ENCODE measurements at regions not wholly inside any gene's neighbourhood (a gene's known extent, or its start where the extent isn't known, plus 50 kb on each side); places are given as distances from the start of the nearest gene placed in this dataset.
"Not testable (repeated sequence)": the region's sequence is repeated elsewhere in the genome, so short reads cannot be mapped to it uniquely, and the experiment has no call there.

DNA sequence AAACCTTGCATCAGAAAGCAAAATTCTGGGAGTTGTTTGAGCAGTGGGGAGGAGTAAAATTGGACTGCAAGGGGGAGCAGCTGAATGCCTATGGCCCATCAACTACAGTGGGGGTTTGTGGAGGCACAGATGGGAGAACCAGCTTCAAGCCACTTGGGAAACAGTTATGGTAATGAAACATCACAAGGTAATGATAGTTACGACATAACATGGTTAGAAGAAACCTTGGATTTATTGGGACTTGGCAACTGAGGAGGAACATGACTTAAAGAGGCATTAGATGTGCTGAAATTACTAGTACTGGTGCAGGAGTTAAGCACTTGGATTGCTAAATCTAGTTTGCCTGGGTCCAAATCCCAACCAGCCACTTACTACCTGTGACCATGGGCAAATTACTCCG lies 868.4 kb downstream of the KCNMA1 start:
- peaks cover 0 to 2% of the 10 kb centered on the region in 2 donors for H3K9me3 Mint-ChIP-seq
- H3K4me3 Mint-ChIP-seq, result no peak overlapping the region
- intact Hi-C loops (cut with micrococcal nuclease), result no loop called here
- 86% methylated on average over 1 of the region's 2 CpGs for WGBS (ENCODE audit: insufficient coverage)
- Histone ChIP-seq H3K4me3 (ENCODE audit: low read length) (no peak overlapping the region), H3K27me3 (ENCODE audit: control insufficient read depth, insufficient read depth, low read length) (no peaks in the 10 kb centered on the region), H3K4me1 (ENCODE audit: control insufficient read depth, insufficient read depth, low read length) (no peaks in the 10 kb centered on the region), H3K36me3 (ENCODE audit: control insufficient read depth, insufficient read depth, low read length) (no peaks in the 10 kb centered on the region), H3K9me3 (ENCODE audit: control insufficient read depth, insufficient read depth, low read length) (no peaks in the 10 kb centered on the region), H3K27ac (ENCODE audit: low read length) (no peak overlapping the region)
- no peak for ATAC-seq
- H3K27me3 Mint-ChIP-seq (ENCODE audit: low read depth in 2 of 2), result no peaks in the 10 kb centered on the region
- no peak for TF ChIP-seq CTCF (IDR thresholded peaks at IDR 0.05)
- no peaks in the 10 kb centered on the region for H3K4me1 Mint-ChIP-seq
- no peaks in the 10 kb centered on the region for H3K36me3 Mint-ChIP-seq
- H3K27ac Mint-ChIP-seq, result no peak overlapping the region
- DNase-seq, result no peak

GRCh38 chr10:76766682-76767081 lies 870.9 kb downstream of the KCNMA1 start:
- peaks cover 0 to 2% of the 10 kb centered on the region in 2 donors for H3K9me3 Mint-ChIP-seq
- H3K27ac ChIP-seq (ENCODE audit: low read length), result no peak overlapping the region

GRCh38 chr10:76764921-76765320 lies 872.7 kb downstream of the KCNMA1 start:
- H3K36me3 Mint-ChIP-seq, H3K27ac Mint-ChIP-seq: not testable (repeated sequence)

More at GRCh38 chr10:76766682-76767081, 870.9 kb downstream of the KCNMA1 start:
- Histone ChIP-seq H3K4me3 (ENCODE audit: low read length) (no peak overlapping the region), H3K4me1 (ENCODE audit: control insufficient read depth, insufficient read depth, low read length) (no peaks in the 10 kb centered on the region), H3K27me3 (ENCODE audit: control insufficient read depth, insufficient read depth, low read length) (no peaks in the 10 kb centered on the region), H3K9me3 (ENCODE audit: control insufficient read depth, insufficient read depth, low read length) (no peaks in the 10 kb centered on the region), H3K36me3 (ENCODE audit: control insufficient read depth, insufficient read depth, low read length) (no peaks in the 10 kb centered on the region)
- DNase-seq (no peak), ATAC-seq (no peak)
- Mint-ChIP-seq H3K4me1 (no peaks in the 10 kb centered on the region), H3K27ac (no peak overlapping the region), H3K36me3 (no peaks in the 10 kb centered on the region), H3K27me3 (ENCODE audit: low read depth in 2 of 2) (peaks cover 0 to 4% of the 10 kb centered on the region in 2 donors), H3K4me3 (no peak overlapping the region)
- intact Hi-C loops (cut with micrococcal nuclease), result no loop called here
- 92% methylated on average over 7 of the region's 7 CpGs for WGBS (ENCODE audit: insufficient coverage)
- TF ChIP-seq CTCF (IDR thresholded peaks at IDR 0.05), result no peak

GRCh38 chr10:76764177-76764576 lies 873.4 kb downstream of the KCNMA1 start:
- WGBS (ENCODE audit: insufficient coverage), result no CpG with 5 or more reads among the region's 3 CpGs

More at GRCh38 chr10:76764921-76765320, 872.7 kb downstream of the KCNMA1 start:
- 100% methylated on average over 2 of the region's 3 CpGs for WGBS (ENCODE audit: insufficient coverage)
- H3K9me3 Mint-ChIP-seq; H3K9me3 ChIP-seq (ENCODE audit: control insufficient read depth, insufficient read depth, low read length); H3K27me3 Mint-ChIP-seq (ENCODE audit: low read depth in 2 of 2); DNase-seq; H3K27ac ChIP-seq (ENCODE audit: low read length); ATAC-seq; H3K4me3 Mint-ChIP-seq; intact Hi-C loops (cut with micrococcal nuclease); H3K4me1 Mint-ChIP-seq; H3K4me1 ChIP-seq (ENCODE audit: control insufficient read depth, insufficient read depth, low read length); H3K27me3 ChIP-seq (ENCODE audit: control insufficient read depth, insufficient read depth, low read length); H3K4me3 ChIP-seq (ENCODE audit: low read length); H3K36me3 ChIP-seq (ENCODE audit: control insufficient read depth, insufficient read depth, low read length): not testable (repeated sequence)

More at GRCh38 chr10:76764177-76764576, 873.4 kb downstream of the KCNMA1 start:
- no peaks in the 10 kb centered on the region for H3K4me1 Mint-ChIP-seq
- Histone ChIP-seq H3K4me3 (ENCODE audit: low read length) (no peak overlapping the region), H3K36me3 (ENCODE audit: control insufficient read depth, insufficient read depth, low read length) (no peaks in the 10 kb centered on the region), H3K9me3 (ENCODE audit: control insufficient read depth, insufficient read depth, low read length) (no peaks in the 10 kb centered on the region), H3K27ac (ENCODE audit: low read length) (no peak overlapping the region), H3K27me3 (ENCODE audit: control insufficient read depth, insufficient read depth, low read length) (no peaks in the 10 kb centered on the region), H3K4me1 (ENCODE audit: control insufficient read depth, insufficient read depth, low read length) (no peaks in the 10 kb centered on the region)
- no peaks in the 10 kb centered on the region for H3K9me3 Mint-ChIP-seq
- peaks cover 0 to 9% of the 10 kb centered on the region in 2 donors for H3K27me3 Mint-ChIP-seq (ENCODE audit: low read depth in 2 of 2)
- ATAC-seq, result no peak
- H3K4me3 Mint-ChIP-seq, result no peak overlapping the region
- no peak overlapping the region for H3K27ac Mint-ChIP-seq
- DNase-seq, result no peak
- no peaks in the 10 kb centered on the region for H3K36me3 Mint-ChIP-seq
- TF ChIP-seq CTCF (IDR thresholded peaks at IDR 0.05), result no peak
- intact Hi-C loops (cut with micrococcal nuclease), result no loop called here
